Fibroblast of pulmonary artery (primary cell): ENCODE measurements at regions not wholly inside any gene's neighbourhood (a gene's known extent, or its start where the extent isn't known, plus 50 kb on each side); places are given as distances from the start of the nearest gene placed in this dataset.

Experiments used
- DNase-seq: peaks from one replicate; pipeline ENCODE4 v3.0.0-alpha.2; 2010; ENCODE audit warnings: low read depth
- H3K4me3 ChIP-seq: replicated peaks from 2 replicates; pipeline ENCODE4 v1.5.1; 2011; ENCODE audit warnings: low read depth, mild to moderate bottlenecking, control low read depth, low read length, moderate library complexity
- TF ChIP-seq, protein P1 (sequence below): IDR thresholded peaks from 2 replicates; pipeline ENCODE4 v1.5.1; 2011; ENCODE audit warnings: mild to moderate bottlenecking, control low read depth, low read length, inconsistent platforms; ENCODE audit errors: missing control alignments

DNA sequence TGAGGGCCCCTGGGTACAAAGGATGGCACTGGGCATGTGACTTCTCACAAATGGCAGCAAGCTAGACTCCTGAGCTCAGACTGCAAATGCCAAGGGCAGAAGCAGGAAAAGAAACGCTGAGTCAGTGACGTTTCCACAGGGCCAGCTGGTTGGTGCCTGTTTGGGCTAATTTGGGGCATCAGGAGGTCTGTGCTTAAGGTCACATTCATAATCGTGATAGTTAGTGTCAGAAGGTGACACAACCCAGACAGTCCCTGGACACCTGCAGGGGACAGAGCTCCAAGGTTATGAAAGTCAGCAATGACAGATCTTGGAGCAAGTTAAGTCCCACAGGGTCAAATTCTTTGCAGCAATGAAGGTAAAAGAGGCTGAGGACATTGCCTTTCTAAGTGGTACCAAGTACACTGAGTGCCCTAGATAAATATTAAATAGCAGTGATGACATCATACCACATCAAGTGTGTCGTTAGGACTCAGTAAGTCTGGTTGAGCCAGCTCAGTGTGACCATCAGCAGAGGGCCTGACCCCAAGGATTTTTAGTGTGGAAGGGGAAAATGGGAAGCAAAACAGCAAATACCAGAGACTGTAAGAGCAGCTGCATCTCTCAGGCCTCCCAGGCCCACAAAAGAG, 556.9 kb upstream of the CFAP20DC start:
- H3K4me3 ChIP-seq = no peak overlapping the region
- no peak for DNase-seq
- TF ChIP-seq, protein P1, sequence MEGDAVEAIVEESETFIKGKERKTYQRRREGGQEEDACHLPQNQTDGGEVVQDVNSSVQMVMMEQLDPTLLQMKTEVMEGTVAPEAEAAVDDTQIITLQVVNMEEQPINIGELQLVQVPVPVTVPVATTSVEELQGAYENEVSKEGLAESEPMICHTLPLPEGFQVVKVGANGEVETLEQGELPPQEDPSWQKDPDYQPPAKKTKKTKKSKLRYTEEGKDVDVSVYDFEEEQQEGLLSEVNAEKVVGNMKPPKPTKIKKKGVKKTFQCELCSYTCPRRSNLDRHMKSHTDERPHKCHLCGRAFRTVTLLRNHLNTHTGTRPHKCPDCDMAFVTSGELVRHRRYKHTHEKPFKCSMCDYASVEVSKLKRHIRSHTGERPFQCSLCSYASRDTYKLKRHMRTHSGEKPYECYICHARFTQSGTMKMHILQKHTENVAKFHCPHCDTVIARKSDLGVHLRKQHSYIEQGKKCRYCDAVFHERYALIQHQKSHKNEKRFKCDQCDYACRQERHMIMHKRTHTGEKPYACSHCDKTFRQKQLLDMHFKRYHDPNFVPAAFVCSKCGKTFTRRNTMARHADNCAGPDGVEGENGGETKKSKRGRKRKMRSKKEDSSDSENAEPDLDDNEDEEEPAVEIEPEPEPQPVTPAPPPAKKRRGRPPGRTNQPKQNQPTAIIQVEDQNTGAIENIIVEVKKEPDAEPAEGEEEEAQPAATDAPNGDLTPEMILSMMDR = no peak

DNA sequence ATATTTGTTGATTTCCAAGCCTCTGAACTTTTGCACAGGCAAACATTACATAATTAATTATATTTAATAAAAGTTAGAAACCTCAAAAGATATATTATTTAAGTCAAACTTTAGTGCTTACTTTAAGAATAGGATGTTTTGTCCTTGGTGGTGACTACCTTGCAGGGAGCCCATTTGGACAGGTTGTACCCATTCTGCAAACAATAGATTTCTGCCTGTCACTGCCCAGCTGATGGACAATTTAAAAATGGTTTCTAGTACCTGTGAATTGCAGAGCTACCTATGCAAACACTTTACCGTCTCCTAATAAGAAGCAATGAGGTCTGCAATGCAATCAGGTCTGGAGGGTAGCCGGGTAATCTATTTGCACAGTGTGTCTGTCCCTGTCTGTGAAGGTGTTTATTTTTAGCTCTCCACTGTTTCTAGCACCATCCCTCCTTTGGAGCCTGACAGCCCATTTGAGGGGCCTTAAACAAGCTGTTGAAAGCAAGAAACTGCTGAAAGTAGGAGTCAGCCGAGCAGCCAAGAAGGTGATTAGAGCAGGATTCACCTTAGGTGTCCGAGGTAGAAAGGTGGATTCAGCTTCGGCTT, 556.2 kb upstream of the CFAP20DC start:
- TF ChIP-seq, protein P1 = no peak
- H3K4me3 ChIP-seq = no peak overlapping the region
- DNase-seq = no peak

DNA sequence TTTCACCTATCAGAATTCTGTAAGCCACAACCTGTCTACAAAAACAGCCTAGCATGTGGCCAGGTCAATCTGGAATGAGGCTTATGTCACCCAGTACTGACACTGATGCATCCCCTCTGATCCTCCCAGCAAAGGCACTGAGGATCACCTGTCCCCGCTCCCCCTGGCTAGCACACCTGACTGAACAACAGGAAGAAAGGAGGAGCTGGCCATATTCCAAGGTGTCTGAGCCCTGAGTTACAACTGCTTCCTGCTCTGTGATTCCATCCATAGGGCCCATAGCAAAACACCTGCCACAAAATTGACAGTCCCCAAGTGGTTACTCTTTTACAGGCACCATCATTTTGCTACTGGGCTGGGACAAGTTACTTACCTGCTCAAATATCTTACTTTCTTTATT, 555.5 kb upstream of the CFAP20DC start:
- DNase-seq = no peak
- H3K4me3 ChIP-seq = no peak overlapping the region
- TF ChIP-seq, protein P1 = no peak

DNA sequence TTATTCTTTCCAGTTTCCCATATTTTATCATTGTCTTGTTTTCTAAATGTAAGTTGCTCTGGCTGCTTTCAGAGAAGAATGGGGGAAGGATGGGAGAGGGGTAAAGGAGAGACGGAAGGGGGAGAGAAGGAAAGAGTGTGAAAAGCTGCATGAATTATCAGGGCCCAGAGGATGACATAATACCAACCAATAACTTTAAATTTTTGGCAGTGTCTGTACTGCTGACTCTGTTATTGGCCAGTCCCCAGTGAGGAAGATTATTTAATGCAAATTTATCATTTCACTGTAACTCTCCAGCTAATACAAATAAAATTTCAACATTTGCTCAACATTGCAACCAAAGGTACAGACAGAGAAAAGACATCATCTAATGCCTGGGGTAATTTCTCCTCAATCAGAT, 551.7 kb upstream of the CFAP20DC start:
- H3K4me3 ChIP-seq = no peak overlapping the region
- DNase-seq = no peak
- TF ChIP-seq, protein P1 = no peak

DNA sequence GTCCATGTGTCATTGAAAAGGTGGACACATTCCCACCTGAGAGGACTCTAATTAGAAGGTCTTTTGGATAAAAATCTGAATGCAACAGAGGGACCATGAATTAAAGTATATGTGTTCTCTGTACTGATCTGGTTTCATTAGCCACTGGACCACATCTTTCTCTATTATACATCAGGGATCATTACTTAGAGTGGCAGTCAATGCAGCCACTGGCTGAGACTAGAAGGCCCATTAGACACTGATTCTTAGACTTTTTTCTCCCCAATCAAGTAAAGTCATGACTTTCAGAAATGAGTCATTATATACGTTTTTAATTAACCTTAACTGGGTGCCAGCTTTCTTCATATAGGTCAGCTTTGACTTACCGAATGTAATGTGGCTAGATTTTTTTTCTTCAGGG, 550.8 kb upstream of the CFAP20DC start:
- TF ChIP-seq, protein P1 = no peak
- no peak for DNase-seq
- H3K4me3 ChIP-seq = no peak overlapping the region

DNA sequence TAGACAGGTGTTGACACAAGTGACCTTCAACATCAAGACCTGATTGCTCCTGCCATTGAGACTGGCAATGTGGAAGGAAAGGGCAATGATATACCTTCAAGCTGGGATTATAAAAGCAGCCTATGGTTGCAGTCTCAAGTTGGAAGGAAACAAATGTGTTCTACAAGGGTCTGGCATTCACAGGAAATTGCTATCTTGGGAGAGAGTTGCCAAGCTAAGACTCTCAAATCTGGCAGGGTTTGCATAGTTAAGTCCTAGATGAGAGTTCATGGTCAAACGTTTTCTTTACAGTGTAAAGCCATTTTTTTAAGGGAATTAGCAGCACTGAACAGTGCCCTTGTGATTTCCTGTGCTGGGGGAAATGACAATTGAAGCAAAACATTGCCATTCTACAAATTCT, 546.9 kb upstream of the CFAP20DC start:
- TF ChIP-seq, protein P1 = no peak
- no peak overlapping the region for H3K4me3 ChIP-seq
- DNase-seq = no peak

DNA sequence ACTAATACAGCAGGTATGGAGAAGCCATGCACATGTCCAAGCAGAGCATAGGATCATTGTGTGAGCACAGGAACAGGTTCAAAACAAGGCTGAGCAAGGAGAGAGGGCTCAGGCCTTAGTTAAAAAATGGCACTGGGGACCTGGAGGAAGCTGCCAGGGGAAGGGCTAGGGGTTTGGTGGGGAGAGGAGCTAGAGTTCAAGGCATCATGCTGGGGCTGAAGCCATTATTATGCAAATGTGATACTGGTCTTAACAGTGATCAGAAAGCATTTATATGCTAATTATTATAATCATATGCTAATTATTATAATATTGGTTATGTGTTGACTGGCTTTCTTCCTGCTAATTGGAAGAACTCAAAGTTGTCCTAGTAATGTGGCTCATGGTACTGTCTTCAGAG, 546.0 kb upstream of the CFAP20DC start:
- DNase-seq = no peak
- TF ChIP-seq, protein P1 = no peak
- H3K4me3 ChIP-seq = no peak overlapping the region
